Body of pancreas (tissue), 4 donors: ENCODE measurements at regions not wholly inside any gene's neighbourhood (a gene's known extent, or its start where the extent isn't known, plus 50 kb on each side); places are given as distances from the start of the nearest gene placed in this dataset.

Source experiments
- POLR2A ChIP-seq, 3 donors: fragments of 450-650 bp; IDR thresholded peaks; one replicate each; pipeline ENCODE4 v1.6.1; 2016; ENCODE audit warnings: antibody characterized with exemption in 3 of 3, mild to moderate bottlenecking in 2 of 3
- TF ChIP-seq, protein P1 (sequence below), 7 experiments: fragments of 450-650 bp in 4 of 7; fragments of 200-600 bp in 3 of 7; sonication (generic) in 3 of 7; IDR thresholded peaks; one replicate each; pipeline ENCODE4 v1.5.1; 2016 to 2019; ENCODE audit warnings: antibody characterized with exemption in 7 of 7

- TF ChIP-seq, protein P1, sequence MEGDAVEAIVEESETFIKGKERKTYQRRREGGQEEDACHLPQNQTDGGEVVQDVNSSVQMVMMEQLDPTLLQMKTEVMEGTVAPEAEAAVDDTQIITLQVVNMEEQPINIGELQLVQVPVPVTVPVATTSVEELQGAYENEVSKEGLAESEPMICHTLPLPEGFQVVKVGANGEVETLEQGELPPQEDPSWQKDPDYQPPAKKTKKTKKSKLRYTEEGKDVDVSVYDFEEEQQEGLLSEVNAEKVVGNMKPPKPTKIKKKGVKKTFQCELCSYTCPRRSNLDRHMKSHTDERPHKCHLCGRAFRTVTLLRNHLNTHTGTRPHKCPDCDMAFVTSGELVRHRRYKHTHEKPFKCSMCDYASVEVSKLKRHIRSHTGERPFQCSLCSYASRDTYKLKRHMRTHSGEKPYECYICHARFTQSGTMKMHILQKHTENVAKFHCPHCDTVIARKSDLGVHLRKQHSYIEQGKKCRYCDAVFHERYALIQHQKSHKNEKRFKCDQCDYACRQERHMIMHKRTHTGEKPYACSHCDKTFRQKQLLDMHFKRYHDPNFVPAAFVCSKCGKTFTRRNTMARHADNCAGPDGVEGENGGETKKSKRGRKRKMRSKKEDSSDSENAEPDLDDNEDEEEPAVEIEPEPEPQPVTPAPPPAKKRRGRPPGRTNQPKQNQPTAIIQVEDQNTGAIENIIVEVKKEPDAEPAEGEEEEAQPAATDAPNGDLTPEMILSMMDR (IDR thresholded peaks at IDR 0.05), result no peak
- no peak for TF ChIP-seq POLR2A (IDR thresholded peaks at IDR 0.05)
These were observed 742.9 kb upstream of the DDX18 start for GRCh38 chr2:117071556-117072102.
